ENCODE measurements at regions not wholly inside any gene's neighbourhood (a gene's known extent, or its start where the extent isn't known, plus 50 kb on each side); places are given as distances from the start of the nearest gene placed in this dataset.

DNA sequence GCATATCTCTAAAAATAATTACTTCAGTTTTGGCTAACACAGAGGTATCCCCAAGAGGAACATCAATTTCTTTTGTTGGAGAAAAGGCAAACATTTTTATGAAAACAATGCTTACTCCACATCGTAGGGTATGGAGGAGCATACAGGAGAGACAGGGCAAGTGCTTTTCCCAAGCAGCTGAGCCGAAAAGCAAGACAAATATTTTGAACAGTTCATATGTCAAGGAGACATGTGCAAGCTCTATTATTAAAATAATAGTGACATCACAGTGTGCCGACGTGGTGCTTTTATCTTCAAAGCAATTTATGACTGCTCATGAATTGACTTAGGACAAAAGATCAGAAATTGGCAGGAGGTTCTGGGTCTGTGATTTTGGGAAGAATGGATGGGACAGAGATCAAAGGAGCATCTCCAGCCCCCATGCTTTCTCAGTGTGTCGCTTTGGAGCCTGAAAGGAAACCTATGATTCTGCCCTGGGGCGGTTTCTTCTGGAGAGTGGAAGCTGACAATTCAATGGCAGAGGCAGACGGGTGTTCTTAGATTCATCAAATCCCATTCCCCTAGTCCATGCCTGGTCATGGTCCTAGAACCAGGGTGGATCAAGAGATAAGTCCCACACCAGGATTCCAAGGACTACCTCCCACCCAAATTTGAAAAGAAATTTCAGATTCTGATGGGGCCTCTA, 97.1 kb downstream of the JCAD start:
- DNase-seq: no peak

DNA sequence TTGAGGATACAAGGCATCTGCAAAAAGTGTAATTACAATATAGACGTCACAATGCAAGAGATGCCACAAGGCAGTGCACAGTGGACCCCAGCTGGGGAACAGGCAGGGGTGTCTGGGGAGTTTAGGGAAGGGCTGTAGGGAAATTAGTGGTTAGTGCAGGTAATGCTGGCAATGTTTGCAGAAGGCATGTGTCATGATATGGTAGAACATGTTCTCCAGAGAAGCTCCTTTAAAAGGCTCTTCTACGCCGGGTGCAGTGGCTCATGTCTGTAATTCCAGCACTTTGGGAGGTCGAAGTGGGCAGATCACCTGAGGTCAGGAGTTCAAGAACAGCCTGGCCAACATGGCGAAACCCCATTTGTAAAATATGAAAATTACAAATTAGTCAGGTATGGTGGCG, 98.0 kb downstream of the JCAD start:
- DNase-seq: no peak

DNA sequence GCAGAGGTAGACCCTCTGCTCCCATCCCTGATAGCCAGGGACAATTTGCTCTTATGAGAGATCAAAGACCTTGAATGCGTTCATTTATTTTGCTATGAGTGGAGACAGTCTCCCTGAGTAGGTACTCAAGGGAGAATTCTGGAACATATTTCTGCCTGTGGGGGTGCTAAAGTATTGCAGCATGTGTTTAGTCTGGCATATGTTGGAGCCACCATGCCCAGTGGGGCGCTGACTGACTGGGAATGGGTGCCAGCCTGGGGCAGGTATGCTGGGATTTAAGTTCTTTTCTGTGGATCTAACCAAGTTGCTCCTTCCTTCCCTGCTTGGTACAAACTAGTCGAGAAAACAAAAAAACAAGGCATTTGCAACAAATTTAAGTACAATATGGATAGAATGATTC, 99.1 kb downstream of the JCAD start:
- DNase-seq: no peak

DNA sequence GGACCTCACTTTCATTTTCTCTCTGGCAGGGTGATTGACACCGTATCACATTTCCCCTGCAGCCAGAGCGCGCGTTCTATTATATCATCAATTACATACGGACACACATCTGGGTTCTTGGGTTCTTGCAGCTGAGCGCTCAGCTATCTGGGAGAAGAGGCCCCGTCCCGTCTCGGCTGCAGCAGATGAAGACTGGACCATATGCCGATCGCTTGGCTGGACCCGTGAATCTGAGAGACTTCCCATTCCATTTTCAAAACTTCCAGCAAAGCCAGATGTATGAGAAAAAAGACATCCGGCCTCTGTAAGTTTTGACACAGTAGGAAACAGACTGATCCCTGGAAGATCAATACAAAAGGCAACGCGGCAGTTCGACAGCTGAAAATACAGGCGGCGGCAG, 99.8 kb downstream of the JCAD start:
- no peak for DNase-seq

DNA sequence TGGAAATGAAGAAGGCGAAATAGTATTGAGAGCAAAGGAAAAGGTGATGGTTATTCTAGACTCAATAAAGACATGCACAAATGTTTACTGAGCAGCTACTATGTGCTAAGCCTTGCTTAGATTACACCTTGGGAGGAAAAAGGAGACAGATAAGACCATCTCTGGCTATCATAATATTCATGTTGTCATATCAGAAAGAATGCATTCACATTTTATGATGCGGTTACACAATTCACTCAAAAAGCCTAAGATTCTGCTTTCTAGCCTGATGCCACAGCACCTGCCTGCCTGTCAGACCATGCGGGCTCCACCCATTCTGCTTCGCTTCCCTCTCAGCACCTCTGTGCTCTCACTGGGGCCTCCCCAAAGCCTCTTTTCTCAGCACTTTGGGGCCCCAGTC, 100.9 kb downstream of the JCAD start:
- no peak for DNase-seq

DNA sequence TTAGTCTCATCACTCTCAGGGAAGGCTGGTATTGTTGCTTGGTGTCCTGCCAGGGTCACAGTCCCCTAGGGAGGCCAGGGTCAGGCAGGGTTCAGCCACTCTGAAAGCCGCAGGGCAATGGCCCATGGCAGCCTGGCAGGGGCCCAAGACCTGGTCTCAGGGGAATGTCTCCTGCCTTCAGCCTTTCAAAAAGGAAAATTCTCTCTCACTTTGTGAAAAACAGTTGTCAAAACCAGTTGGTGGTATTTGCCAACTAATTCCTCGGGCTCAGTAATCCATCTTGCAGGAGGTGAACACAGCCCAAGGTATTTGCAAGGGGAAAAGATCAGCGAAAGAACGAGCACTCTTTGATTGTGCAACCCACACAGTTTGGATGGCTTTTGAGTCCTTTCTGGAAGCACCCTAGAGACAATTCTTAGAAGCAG, 101.5 kb downstream of the JCAD start:
- DNase-seq: no peak

DNA sequence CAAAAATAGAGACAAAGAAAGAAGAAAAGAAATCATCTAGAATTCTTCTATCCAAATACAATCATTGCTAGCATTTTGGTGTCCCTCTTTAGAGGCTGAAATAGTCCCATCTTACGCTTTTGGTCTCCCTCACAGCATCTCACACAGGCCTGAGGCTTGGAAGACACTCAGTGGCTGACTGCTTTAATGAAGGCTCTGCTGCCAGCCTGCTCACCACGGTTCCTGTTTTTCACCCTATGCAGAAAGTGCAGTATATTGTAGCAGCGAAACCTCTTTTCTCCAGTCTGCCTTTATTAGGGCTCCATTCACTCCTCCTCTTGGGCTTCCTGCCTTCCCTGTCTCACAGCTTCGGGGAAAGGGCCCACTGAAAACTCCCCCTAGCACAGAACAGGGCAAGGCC, 102.2 kb downstream of the JCAD start:
- no peak for DNase-seq

DNA sequence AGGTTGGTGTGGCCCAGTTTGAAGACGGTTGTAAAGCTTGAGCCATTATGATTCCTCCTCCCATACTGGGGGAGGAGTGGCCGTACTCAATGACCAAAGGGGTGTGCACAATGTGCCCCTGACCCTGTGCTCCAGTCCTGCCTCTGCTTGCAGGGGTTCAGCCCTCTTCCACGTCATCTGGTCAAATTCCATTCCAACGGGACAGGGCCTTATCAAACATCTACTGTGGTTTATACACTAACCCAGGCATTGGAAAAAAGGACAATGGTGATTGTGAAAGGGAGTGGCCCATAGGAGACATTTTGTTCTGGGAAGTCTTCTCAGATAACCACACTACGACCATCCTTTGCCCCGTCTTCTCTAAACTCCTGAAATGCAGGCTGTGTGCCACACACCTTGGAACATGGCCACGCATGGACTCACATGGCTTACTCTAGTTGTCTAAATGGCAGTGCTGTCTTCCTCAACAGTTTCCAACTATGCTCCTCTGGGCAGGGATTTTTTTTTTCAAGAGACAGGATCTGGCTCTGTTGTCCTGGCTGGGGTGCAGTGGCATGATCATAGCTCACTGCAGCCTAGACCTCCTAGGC, 103.0 kb downstream of the JCAD start:
- no peak for DNase-seq

DNA sequence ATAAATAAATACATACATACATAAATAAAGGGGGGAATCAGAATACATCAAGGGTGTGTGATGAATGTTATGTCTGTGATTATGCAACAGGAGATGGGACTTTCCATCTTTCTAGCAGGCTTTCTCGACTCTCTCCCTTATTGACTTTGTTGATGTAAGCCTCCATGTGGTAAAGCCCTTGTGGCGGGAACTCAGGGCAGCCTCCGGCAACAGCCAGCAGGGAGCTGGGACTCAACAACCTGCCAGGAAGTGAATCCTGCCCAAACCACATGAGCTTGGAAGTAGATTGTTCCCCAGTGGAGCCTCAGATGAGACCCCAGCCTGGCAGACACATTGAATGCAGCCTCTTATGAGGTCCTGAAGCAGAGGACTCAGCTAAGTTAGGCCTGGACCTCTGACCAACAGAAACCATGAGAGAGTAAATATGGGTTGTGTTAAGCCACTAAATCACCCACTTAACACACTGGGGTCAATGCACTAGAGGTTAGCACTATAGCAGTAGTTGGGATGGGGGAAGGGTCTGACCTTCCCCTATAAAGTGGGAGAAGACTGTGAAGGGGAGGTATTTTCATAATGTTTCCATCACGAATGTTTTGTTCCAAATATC, 104.0 kb downstream of the JCAD start:
- no peak for DNase-seq

DNA sequence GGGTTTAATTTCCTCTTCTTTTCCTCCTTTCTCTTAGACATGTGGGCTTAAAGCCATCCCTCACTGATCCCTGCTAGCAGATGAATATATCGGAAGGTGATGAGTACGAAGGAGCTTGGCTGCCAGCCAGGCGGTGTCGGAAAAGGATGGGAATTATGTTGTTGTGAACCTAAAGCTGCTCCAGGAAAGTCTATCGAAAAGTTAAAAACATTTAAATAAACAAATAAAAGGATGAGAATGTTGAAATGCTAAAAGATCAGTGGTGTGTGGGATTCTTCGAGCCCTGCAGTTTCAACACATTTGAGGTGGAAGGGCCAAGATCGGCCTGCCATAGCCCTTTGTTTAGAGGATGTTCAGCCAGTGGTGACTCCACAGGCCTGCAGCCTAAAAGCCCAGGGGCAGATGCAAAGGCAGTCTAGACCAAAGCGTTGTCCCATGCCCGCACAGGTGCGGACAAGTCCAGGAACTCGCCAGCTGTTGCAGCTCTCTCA, 107.9 kb downstream of the JCAD start:
- DNase-seq: no peak

DNA sequence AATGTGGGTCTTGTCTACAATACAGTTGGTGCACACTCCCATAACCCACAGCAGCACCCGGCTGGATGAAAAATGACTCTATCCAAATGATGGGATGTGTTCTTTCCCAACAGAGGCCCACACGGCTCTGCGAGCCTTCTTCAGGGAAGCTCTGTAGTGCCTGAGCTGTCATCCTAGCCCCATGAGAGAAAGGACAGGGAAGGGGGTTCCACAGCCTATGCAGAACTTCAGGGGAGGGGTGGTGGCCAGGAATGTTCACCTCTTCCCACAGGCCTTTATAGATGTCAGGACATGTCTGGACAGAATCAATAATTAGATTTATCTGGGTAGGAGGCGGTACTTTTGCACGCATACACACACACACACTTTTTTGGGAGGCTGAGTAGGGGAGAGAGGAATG, 109.0 kb downstream of the JCAD start:
- DNase-seq: no peak

DNA sequence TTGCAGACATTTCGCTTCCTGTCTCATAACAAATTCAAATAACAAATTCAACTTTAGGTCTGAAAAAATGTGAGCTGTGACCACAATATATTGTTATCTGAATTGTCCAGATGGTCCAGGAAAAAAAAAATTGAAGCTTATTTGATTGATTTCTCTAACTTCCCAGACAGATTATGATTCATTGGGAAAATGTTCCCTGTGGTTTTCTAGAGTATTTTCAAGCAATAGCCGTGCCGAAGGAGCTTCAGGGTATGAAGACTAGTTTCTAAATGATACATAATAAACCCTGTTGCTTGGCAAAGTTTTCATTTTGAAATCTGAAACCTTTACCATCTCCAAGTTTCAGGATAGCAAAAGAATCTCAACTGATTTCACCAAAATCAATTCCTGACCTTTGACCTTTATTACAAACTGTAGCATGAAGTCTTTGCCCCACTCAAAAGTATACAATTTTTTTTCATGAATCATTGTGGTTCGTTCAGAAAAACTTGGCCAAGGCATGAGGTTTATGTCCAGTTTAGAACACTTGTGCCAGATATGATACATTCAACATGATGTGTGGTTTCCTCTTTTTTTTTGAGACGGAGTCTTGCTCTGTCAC, 109.9 kb downstream of the JCAD start:
- DNase-seq: peak; percentile 89

DNA sequence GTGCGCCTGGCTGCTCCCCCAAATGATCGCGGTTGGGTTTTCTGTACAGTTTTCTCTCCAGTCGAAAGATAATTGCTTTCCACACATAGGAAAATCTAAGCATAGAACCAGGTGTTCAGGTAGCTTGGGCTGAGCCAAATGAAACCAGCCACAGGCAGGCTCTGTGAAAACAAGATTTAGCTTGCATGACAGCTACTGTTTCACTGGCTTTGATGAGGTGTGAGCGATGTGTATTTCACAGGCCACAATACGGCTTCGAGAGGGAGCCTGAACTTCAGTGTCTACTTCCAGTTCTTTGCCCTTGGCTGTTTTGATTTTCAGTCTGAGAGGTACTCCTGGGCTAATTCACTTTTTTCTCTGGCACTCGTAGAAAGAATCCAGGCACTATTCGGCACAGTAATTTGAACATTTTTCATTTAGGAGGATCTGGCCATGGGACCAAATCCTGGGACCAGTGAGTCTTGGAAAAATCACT, 110.5 kb downstream of the JCAD start:
- no peak for DNase-seq

DNA sequence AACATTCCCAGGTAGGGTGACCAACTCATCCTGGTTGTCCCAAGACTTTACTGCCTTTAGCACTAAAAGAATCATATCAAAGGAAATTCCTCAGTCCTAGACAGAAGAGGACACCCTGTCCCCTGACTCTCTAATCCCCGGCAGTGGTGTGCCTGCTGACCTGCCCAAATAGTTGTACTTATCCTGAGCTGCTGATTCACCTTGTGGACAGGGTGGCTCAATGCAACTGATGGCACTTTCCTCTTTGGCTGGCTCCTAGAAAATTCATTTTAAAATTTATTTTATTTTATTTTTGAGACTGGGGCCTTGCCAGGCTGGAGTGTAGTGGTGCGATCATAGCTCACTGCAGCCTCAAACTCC, 111.7 kb downstream of the JCAD start:
- DNase-seq: no peak

DNA sequence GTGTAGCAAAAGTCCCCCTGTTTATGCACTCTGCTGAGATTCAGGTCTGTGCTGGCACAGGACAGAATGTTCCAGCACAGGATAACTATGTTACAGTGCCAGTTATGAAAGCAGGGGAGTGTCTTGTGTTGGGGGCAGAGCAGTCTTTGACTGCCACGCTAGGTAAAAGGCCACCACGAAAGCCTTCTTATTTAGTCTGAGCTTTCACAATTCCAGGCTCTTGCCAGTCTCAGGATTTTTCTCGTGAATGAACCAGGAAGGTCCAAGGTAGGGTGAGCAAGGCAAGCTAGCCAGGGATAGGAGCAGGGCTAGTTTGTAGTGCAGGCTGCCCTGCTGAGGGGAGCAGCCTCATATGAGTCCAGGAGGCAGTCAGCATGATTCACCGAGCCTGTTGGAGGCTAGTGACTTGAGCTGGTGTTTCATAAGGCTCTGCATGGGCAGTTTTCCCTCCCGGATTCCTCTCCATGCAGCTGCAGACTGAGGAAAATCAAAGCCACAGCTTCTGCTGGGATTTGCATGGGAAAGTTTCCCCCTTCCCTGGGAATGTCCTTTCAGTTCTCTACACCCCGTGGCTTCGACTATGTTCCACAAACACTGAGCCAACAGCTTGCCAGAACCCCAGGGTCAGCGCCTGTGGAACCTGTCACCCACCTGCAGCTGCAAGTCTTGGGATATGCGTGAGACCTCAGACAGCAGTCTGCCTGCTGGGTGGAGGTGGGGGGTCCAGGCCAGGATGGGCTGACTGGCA, 112.3 kb downstream of the JCAD start:
- DNase-seq: peak; percentile 35

DNA sequence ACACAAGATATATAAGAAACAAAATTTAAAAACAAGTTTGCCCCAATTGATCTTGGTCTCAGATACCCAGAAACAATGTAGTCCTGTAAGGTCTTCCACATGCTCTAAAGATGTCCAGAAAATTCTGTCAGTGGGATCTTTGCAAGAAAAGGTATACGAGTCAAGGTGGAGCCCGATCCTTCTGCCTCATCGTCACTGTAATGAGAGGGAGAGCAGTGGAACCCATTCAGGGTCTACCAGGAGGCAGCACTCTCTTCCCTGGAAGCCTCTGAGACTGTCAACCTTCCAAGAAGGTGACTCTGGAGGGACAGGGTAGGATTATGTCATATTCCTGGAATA, 112.8 kb downstream of the JCAD start:
- DNase-seq: no peak

DNA sequence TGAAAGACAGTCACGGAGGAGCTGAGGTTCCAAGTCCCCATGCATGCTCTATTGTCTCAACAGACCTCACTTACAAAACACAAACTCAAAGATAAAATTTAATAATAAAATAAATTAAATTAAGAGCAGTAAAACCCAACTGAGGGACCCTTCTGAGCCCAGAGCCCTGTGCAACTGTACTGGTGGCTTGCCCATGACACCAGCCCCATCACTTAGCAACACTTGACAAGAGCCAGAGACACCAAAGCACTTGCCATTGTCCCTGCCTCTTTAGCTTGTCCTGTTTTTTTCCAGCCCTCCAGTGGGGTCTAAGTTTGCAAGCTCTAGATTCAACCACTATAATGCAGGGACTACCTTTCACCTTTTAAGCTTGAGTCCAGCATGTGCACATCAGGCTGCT, 117.9 kb downstream of the JCAD start:
- no peak for DNase-seq

DNA sequence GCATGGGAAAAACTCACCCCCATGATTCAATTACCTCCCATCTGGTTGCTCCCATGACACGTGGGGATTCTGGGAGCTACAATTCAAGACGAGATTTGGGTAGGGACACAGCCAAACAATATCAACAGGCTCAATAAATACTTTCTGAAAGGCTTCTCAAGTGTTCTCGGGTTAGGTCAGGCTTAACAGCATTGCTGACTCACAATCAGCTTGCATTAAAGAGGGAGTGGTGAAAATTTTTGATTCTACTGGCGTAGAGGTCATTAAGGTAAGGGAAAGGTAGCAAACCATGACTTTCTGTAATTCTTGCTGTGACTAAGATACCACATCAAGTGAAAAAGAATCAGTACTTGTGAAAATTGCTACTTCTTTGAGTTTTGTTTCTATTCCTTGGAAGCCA, 126.4 kb downstream of the JCAD start:
- DNase-seq: no peak

DNA sequence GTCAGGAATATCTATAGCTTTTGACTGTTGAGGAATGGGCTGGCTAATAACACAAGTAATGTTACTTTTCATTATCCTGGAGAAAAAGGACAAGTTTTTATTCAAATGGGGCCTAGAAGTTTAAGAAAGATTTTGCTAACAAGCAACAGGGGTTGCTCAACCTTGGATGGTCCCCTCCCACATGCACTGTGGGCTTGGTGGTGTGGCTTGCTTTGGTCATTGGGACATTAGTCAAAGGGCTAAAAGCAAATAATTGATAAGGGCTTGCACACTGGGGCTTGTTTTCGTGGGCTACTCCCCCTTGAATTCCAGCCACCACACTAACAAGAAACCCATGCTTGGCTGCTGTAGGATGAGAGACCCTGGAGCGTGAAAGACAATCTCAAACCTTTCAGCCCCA, 127.6 kb downstream of the JCAD start:
- no peak for DNase-seq

DNA sequence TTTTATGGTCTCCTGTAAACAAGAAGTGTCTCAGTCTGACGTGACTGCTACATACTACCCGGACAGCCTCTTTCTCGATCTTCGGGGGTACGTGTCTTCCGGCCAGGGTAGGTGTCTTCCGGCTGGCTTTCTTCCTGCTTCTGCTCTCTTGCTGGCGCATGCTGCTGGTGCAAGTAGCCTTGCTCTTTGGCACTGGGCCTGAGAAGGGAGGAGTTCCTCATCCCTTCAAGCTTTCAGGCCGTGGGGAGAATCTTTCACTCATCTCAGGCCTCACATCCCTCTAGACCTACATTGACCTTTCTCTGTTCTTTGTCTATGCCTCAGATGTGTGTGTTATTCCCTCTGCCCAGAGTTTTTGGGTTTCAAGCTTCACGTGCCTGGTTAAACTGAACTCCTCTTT, 130.4 kb downstream of the JCAD start:
- no peak for DNase-seq

DNA sequence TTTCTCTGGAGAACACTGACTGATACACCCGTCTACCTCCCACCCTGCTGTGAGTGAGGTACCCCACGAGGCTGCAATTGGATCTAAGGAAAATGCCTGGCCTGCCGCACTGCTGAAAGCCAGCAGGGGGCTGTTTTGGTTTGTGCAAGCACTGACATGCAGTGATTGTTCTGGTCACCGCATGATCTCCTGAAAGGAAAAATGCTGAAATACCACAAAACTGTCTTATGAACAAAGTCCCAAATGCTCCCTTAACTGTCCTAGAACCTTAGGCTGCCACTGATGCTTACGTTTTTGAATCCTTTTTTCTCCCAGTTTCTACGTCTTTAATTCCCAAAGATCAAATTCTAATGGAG, 132.7 kb downstream of the JCAD start:
- no peak for DNase-seq

DNA sequence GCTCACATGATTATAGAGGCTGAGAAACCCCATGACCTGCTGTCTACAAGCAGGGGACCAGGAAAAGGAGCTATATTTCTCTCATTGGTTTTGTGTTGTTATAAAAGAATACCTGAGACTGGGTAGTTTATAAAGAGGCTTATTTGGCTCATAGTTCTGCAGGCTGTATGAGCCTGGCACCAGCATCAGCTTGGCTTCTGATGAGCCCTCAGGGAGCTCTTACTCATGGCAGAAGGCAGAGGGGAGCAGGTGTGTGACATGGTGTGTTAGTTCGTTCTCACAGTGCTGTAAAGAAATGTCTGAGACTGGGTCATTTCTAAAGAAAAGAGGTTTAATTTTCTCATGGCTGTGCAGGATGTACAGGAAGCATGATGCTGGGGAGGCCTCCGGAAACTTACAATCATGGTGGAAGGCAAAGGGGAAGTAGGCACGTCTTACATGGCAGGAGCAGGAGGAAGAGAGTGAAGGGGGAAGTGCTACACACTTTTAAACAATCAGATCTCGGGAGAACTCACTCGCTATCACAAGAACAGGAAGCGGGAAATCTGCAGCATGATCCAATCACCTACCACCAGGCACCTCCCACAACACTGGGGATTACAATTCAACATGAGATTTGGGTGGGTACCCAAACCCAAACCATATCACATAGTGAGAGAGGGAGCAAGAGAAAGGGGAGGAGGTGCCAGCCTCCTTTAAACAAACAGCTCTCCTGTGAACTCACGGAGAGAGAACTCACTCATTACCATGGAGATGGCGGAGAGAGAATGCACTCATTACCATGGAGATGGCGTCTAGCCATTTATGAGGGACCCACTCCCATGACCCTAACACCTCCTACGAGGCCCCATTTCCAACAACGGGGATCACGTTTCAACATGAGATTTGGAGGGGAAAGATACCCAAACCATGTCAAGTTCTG, 133.4 kb downstream of the JCAD start:
- no peak for DNase-seq

DNA sequence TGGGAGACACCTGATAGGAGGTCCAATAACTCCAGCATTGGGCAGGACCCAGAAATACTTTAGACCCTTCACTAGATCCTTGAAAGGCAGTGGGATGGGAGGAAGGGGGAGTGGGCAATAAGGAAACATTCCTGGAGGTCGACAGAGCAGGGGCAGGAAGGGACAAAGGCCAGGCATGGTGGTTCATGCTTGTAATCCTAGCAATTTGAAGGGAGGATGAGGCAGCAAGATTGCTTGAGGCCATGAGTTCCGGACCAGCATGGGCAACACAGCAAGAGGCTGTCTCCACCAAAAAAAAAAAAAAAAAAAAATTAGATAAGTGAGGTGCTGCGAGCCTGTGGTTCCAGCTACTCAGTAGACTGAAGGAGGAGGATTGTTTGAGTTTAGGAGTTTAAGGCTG, 134.9 kb downstream of the JCAD start:
- DNase-seq: no peak
